NCI-H1694 treated with DMSO at 0.1 percent for 48 hours (cell line): ENCODE measurements at regions not wholly inside any gene's neighbourhood (a gene's known extent, or its start where the extent isn't known, plus 50 kb on each side); places are given as distances from the start of the nearest gene placed in this dataset.
"Not testable (repeated sequence)": the region's sequence is repeated elsewhere in the genome, so short reads cannot be mapped to it uniquely, and the experiment has no call there.

ENCODE experiments used
- DNase-seq: peaks from one replicate; lab custom pipeline; 2025; lab: John Stamatoyannopoulos, UW

- no peak for DNase-seq
These were observed 493.6 kb upstream of the PROK2 start for GRCh38 chr3:72278349-72279067.

GRCh38 chr3:72277710-72278109 is 492.8 kb upstream of the PROK2 start:
- no peak for DNase-seq

- DNase-seq: no peak
These were observed 491.9 kb upstream of the PROK2 start for GRCh38 chr3:72276806-72277205.

- DNase-seq: no peak
These were observed 490.4 kb upstream of the PROK2 start for GRCh38 chr3:72275331-72275751.

- DNase-seq: peak; percentile 43
These were observed 489.8 kb upstream of the PROK2 start for GRCh38 chr3:72274493-72275330.

- DNase-seq: no peak
These were observed 488.7 kb upstream of the PROK2 start for GRCh38 chr3:72273615-72274014.

GRCh38 chr3:72272356-72272755 is 487.4 kb upstream of the PROK2 start:
- no peak for DNase-seq

GRCh38 chr3:72271923-72272322 is 487.0 kb upstream of the PROK2 start:
- DNase-seq: no peak

GRCh38 chr3:72271216-72271615 is 486.3 kb upstream of the PROK2 start:
- DNase-seq: no peak

- DNase-seq: no peak
These were observed 485.8 kb upstream of the PROK2 start for GRCh38 chr3:72270730-72271129.

- DNase-seq: no peak
These were observed 485.2 kb upstream of the PROK2 start for GRCh38 chr3:72270072-72270681.

- no peak for DNase-seq
These were observed 484.5 kb upstream of the PROK2 start for GRCh38 chr3:72269475-72269874.

GRCh38 chr3:72266921-72267524 is 482.1 kb upstream of the PROK2 start:
- DNase-seq: not testable (repeated sequence)

- DNase-seq: no peak
These were observed 481.0 kb upstream of the PROK2 start for GRCh38 chr3:72266016-72266370.

- no peak for DNase-seq
These were observed 480.5 kb upstream of the PROK2 start for GRCh38 chr3:72265256-72266015.

- no peak for DNase-seq
These were observed 478.5 kb upstream of the PROK2 start for GRCh38 chr3:72263223-72263990.

- no peak for DNase-seq
These were observed 477.8 kb upstream of the PROK2 start for GRCh38 chr3:72262736-72263135.

- no peak for DNase-seq
These were observed 476.9 kb upstream of the PROK2 start for GRCh38 chr3:72261566-72262564.

GRCh38 chr3:72260588-72260910 is 475.6 kb upstream of the PROK2 start:
- DNase-seq: no peak
